ENCODE measurements at regions not wholly inside any gene's neighbourhood (a gene's known extent, or its start where the extent isn't known, plus 50 kb on each side); places are given as distances from the start of the nearest gene placed in this dataset.

DNA sequence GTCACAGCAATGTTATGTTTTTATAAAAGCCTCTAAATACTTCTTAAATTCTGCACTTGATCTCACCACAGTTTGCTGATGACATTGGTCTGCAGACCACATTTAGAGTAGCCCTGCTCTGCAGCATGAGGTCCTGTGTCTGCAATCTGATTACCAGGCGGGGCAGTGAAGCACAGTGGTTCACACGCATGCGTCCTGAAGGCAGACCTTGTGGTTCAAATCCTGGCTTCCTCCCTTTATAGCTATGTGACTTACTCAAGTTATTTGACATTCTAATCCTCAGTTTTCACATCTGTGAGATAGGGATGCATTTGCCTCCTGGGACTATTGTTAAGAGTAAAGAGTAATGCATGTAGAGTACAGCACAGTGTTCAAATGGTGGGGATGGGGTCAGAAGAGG lies 50.3 kb downstream of the BMAL2 start:
- no peaks in the 10 kb centered on the region for H3K4me1 ChIP-seq (ENCODE audit: control insufficient read depth, insufficient read depth, low read length)
- ATAC-seq = no peak
- no peaks in the 10 kb centered on the region for H3K9me3 ChIP-seq (ENCODE audit: control insufficient read depth, low read length)
- no peak overlapping the region for H3K27ac ChIP-seq (ENCODE audit: low read length)
- H3K27me3 ChIP-seq (ENCODE audit: control insufficient read depth, insufficient read depth) = no peaks in the 10 kb centered on the region
- H3K4me3 ChIP-seq (ENCODE audit: low read length) = no peak overlapping the region
- no peak for DNase-seq
- 99% methylated on average over 3 of the region's 3 CpGs for WGBS
- intact Hi-C loops (cut with DNase I) = no loop called here

DNA sequence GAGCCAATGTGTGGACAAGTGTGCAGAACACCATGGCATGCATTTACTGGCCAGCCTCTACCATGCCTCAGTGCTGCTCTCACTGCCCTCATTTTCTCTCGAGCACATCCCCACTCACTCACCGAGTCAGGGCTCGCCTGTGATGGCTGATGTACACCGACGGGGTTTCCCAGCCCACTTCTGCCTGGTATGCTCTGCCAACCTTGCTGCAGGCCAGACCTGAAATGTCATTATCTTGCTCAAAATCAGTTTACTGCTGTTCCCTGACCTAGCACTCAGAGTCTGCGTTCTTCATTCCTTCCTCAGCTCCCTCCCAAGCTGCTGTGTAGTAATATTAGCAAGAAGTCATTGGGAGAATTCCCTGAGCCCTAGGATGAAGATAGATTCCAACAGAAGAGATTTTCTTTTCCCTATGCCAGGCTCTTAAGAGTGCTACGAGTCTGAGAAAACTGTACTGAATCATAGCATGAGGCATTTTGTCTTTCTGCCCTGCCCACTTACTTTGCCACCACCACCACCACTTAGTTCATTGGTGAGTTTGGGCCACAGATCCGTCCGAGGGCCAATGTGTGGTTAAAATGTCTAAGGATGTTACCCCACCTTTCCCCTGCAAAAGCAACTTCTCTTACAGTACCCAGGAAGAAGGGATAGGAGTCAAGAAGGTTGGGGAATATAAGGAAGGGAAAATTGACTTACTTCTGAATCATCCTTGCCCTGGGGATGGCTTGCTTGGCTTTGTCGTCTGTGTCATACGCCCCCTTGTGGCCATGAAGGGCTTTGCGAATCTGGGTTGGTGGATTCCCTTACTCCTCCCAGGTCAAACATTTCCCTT lies 51.0 kb downstream of the BMAL2 start:
- Histone ChIP-seq H3K27ac (ENCODE audit: low read length) (no peak overlapping the region), H3K27me3 (ENCODE audit: control insufficient read depth, insufficient read depth) (no peaks in the 10 kb centered on the region), H3K9me3 (ENCODE audit: control insufficient read depth, low read length) (no peaks in the 10 kb centered on the region), H3K4me1 (ENCODE audit: control insufficient read depth, insufficient read depth, low read length) (no peaks in the 10 kb centered on the region), H3K4me3 (ENCODE audit: low read length) (no peak overlapping the region)
- DNase-seq (peak; percentile 60 to 86 (median 79)), ATAC-seq (peak in 1 of 2 donors; percentile 78)
- WGBS = 70% methylated on average over 12 of the region's 12 CpGs
- intact Hi-C loops (cut with DNase I) = no loop called here

DNA sequence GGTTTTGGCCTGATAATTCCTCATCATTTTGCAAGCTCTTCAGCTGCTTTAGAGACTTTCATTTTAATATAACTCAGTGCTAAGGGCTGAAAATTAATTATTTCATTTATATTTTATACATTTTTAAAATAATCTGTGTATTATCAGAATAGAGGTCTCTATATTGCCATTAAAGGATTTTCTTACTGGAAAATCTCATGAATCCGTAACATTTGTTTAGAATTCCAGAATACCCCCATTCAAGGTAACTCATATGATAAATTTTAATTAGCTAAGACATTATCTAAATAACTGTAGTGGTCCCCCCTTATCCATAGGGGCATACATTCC lies 51.6 kb downstream of the BMAL2 start:
- DNase-seq (no peak), ATAC-seq (no peak)
- Histone ChIP-seq H3K27ac (ENCODE audit: low read length) (no peak overlapping the region), H3K9me3 (ENCODE audit: control insufficient read depth, low read length) (no peaks in the 10 kb centered on the region), H3K27me3 (ENCODE audit: control insufficient read depth, insufficient read depth) (no peaks in the 10 kb centered on the region), H3K4me3 (ENCODE audit: low read length) (no peak overlapping the region), H3K4me1 (ENCODE audit: control insufficient read depth, insufficient read depth, low read length) (no peaks in the 10 kb centered on the region)
- 97% methylated on average over 1 of the region's 1 CpG for WGBS
- intact Hi-C loops (cut with DNase I) = no loop called here

DNA sequence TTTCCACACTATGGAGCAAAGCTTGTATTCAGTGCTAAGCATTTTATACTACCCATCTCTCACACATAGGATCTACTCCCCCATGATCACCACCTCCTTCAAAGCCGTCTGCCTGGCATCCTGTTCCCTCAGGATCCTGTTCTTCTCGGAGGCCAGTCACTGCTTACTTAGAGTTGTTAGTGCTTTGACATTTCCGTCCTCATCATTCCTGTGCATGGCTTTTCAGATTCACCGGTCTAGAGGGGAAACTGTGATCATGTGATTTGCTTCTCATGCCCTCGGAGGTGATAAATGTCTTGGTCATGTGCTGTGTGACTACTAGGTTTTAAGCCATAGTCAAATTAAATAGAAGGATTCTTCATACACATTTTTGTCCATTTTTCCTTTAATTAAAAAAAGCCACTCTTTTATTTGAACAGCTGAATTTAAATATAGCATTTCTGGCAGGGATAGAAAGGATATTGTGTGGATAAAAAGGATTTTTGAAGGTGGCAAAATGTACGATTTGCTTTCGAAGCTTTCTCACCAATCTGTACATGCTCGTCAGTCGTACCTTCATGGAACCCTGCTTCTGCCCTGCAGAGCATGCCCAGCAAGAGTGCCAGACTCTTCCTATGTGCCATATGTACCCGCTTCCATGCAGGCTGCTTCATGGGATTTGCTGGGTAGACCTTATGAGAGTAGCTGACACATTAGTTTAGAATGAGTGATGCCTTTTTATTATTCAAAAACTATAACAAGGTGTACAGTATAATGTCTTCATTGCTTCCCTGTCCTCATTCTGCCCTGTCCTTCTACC lies 53.3 kb downstream of the BMAL2 start:
- H3K9me3 ChIP-seq (ENCODE audit: control insufficient read depth, low read length) = no peaks in the 10 kb centered on the region
- ATAC-seq = no peak
- H3K27me3 ChIP-seq (ENCODE audit: control insufficient read depth, insufficient read depth) = no peaks in the 10 kb centered on the region
- 78% methylated on average over 10 of the region's 10 CpGs for WGBS
- intact Hi-C loops (cut with DNase I) = no loop called here
- no peak overlapping the region for H3K27ac ChIP-seq (ENCODE audit: low read length)
- no peak for DNase-seq
- H3K4me1 ChIP-seq (ENCODE audit: control insufficient read depth, insufficient read depth, low read length) = no peaks in the 10 kb centered on the region
- H3K4me3 ChIP-seq (ENCODE audit: low read length) = no peak overlapping the region

DNA sequence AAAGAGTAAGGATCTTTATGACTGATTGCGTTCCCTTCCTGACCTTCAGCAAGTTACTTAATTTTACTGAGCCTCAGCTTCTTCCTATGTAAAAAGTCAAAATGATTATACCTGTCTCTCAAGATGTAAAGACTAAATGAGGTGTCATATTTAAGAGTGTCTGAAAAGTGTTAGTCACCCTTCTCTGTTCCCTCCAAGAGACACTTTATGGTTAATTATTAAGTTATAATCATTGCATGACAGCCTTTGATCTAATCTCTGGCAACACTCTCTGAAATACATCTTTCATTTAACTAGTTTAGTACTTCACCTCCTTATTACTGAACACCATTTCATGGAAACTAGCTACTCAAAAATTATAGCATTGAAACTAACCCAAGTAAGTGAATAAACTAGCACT lies 54.8 kb downstream of the BMAL2 start:
- intact Hi-C loops (cut with DNase I) = no loop called here
- no peak overlapping the region for H3K27ac ChIP-seq (ENCODE audit: low read length)
- no peaks in the 10 kb centered on the region for H3K27me3 ChIP-seq (ENCODE audit: control insufficient read depth, insufficient read depth)
- WGBS = 92% methylated on average over 1 of the region's 1 CpG
- H3K9me3 ChIP-seq (ENCODE audit: control insufficient read depth, low read length) = no peaks in the 10 kb centered on the region
- DNase-seq (no peak), ATAC-seq (no peak)
- H3K4me1 ChIP-seq (ENCODE audit: control insufficient read depth, insufficient read depth, low read length) = no peaks in the 10 kb centered on the region
- H3K4me3 ChIP-seq (ENCODE audit: low read length) = no peak overlapping the region

DNA sequence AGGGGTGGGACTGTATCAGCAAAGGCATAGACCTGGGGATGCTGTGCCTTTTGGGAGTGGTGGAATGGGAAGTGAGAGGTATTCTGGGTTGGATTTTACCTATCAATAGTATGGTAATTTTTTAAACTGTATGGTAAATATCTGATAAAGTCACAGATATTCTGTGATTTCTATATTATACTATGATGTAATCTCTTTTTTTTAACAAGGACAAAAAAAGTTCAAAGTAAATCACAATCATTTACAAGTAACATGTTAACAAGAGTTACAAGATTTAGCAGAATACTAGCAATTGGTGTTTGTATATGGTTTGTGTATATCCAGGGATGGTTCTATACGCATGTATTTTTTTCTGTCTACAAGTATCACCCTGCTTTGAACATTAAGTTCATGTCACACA lies 56.0 kb downstream of the BMAL2 start:
- no peaks in the 10 kb centered on the region for H3K4me1 ChIP-seq (ENCODE audit: control insufficient read depth, insufficient read depth, low read length)
- H3K27ac ChIP-seq (ENCODE audit: low read length) = no peak overlapping the region
- intact Hi-C loops (cut with DNase I) = no loop called here
- no peak overlapping the region for H3K4me3 ChIP-seq (ENCODE audit: low read length)
- 97% methylated on average over 1 of the region's 1 CpG for WGBS
- H3K27me3 ChIP-seq (ENCODE audit: control insufficient read depth, insufficient read depth) = no peaks in the 10 kb centered on the region
- H3K9me3 ChIP-seq (ENCODE audit: control insufficient read depth, low read length) = no peaks in the 10 kb centered on the region
- ATAC-seq (no peak), DNase-seq (no peak)

DNA sequence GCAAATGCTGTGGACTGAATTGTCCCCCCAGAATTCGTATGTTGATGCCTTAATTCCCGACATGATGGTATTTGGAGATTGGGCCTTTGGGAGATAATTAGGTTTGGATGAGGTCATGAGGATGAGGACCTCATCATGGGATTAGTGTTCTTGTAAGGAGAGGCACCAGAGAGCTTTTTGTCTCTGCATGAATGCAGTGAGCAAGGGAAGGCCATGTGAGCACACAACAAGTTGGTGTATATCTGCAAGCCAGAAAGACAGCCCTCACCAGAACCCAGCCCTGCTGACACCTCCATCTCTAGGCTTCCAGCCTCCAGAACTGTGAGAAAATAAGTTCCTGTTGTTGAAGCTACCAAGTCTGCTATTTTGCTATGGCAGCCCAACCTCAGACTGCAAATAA lies 51.9 kb upstream of the SMCO2 start:
- intact Hi-C loops (cut with DNase I) = no loop called here
- DNase-seq (no peak), ATAC-seq (no peak)
- H3K9me3 ChIP-seq (ENCODE audit: control insufficient read depth, low read length) = no peaks in the 10 kb centered on the region
- H3K27me3 ChIP-seq (ENCODE audit: control insufficient read depth, insufficient read depth) = no peaks in the 10 kb centered on the region
- H3K4me3 ChIP-seq (ENCODE audit: low read length) = no peak overlapping the region
- no peak overlapping the region for H3K27ac ChIP-seq (ENCODE audit: low read length)
- H3K4me1 ChIP-seq (ENCODE audit: control insufficient read depth, insufficient read depth, low read length) = no peaks in the 10 kb centered on the region
- 92% methylated on average over 2 of the region's 2 CpGs for WGBS

DNA sequence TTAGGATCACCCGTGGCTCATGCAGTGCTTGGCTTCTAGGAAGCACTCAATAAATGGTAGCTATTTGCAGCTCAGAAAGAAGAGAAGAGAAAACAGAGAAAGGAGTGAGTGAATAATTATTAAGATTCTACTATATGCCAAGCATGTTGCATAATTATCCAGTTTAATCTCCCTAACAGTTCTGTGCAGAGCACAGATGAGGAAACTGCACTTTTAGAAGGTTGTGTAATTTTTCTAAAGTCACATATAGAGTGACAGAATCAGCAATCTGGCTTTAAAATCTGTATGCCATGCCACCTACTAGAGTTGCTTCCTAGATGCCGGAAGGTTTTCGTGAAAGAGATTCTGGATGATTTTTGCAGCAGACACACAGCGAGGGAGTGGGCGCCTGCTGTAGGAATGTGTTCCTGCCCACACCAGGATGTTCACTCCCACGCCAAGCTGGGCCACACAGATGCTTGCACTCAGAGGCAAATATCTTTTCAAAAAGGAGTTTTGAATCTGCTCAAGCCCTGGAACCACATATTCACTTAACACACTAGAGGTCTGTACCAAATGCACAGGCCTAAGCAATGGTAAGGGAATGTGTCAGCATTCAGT lies 50.2 kb upstream of the SMCO2 start:
- Histone ChIP-seq H3K4me3 (ENCODE audit: low read length) (no peak overlapping the region), H3K27ac (ENCODE audit: low read length) (no peak overlapping the region), H3K4me1 (ENCODE audit: control insufficient read depth, insufficient read depth, low read length) (no peaks in the 10 kb centered on the region), H3K9me3 (ENCODE audit: control insufficient read depth, low read length) (no peaks in the 10 kb centered on the region), H3K27me3 (ENCODE audit: control insufficient read depth, insufficient read depth) (no peaks in the 10 kb centered on the region)
- DNase-seq = no peak
- WGBS = 86% methylated on average over 6 of the region's 6 CpGs
- no peak for ATAC-seq
- intact Hi-C loops (cut with DNase I) = no loop called here

All from right cardiac atrium (tissue), 5 donors.